HPDE6-E6E7 (cell line): ENCODE measurements at regions not wholly inside any gene's neighbourhood (a gene's known extent, or its start where the extent isn't known, plus 50 kb on each side); places are given as distances from the start of the nearest gene placed in this dataset.

Experiments used
- DNase-seq: peaks from one replicate; pipeline ENCODE4 v3.0.0; 2011; ENCODE audit warnings: missing footprints; ENCODE audit errors: extremely low spot score

GRCh38 chr21:36532769-36533467 lies 53.0 kb upstream of the CLDN14 start:
- no peak for DNase-seq

GRCh38 chr21:36533468-36533848 lies 53.5 kb upstream of the CLDN14 start:
- no peak for DNase-seq

GRCh38 chr21:36534656-36535055 lies 54.7 kb upstream of the CLDN14 start:
- no peak for DNase-seq

- DNase-seq = no peak
Observed at GRCh38 chr21:36535618-36536241, 55.8 kb upstream of the CLDN14 start.

- no peak for DNase-seq
Observed at GRCh38 chr21:36538761-36539160, 58.8 kb upstream of the CLDN14 start.

GRCh38 chr21:36539434-36540150 lies 59.7 kb upstream of the CLDN14 start:
- DNase-seq = no peak

- DNase-seq = no peak
Observed at GRCh38 chr21:36540700-36541099, 60.8 kb upstream of the CLDN14 start.

- DNase-seq = no peak
Observed at GRCh38 chr21:36541721-36542139, 61.8 kb upstream of the CLDN14 start.

GRCh38 chr21:36542312-36543101 lies 62.6 kb upstream of the CLDN14 start:
- no peak for DNase-seq

GRCh38 chr21:36543924-36544323 lies 64.0 kb upstream of the CLDN14 start:
- no peak for DNase-seq

GRCh38 chr21:36544545-36544944 lies 64.6 kb upstream of the CLDN14 start:
- no peak for DNase-seq

GRCh38 chr21:36545776-36546511 lies 66.0 kb upstream of the CLDN14 start:
- no peak for DNase-seq

GRCh38 chr21:36547464-36547863 lies 67.5 kb upstream of the CLDN14 start:
- DNase-seq = no peak

GRCh38 chr21:36548866-36549265 lies 68.9 kb upstream of the CLDN14 start:
- DNase-seq = no peak

GRCh38 chr21:36549470-36549869 lies 69.5 kb upstream of the CLDN14 start:
- no peak for DNase-seq

- DNase-seq = no peak
Observed at GRCh38 chr21:36550761-36551160, 70.8 kb upstream of the CLDN14 start.

GRCh38 chr21:36551321-36551720 lies 71.4 kb upstream of the CLDN14 start:
- no peak for DNase-seq

GRCh38 chr21:36551731-36552433 lies 72.0 kb upstream of the CLDN14 start:
- DNase-seq = no peak

GRCh38 chr21:36552434-36552785 lies 72.5 kb upstream of the CLDN14 start:
- DNase-seq = no peak

- no peak for DNase-seq
Observed at GRCh38 chr21:36553406-36553805, 73.5 kb upstream of the CLDN14 start.
